GM12878 (cell line): ENCODE measurements at regions not wholly inside any gene's neighbourhood (a gene's known extent, or its start where the extent isn't known, plus 50 kb on each side); places are given as distances from the start of the nearest gene placed in this dataset.

Source experiments
- BHLHE40 ChIP-seq, 2 experiments: fragments of 450-650 bp in 1 of 2; IDR thresholded peaks; 2 replicates each; pipeline ENCODE4 v1.6.1; 2011 to 2017; ENCODE audit warnings: low read depth in 2 of 2, borderline replicate concordance in 1 of 2, improper control_type of control experiment in 1 of 2, low read length in 1 of 2, mild to moderate bottlenecking in 1 of 2
- CBFB ChIP-seq: IDR thresholded peaks from 2 replicates; pipeline ENCODE4 v1.6.1; 2016; ENCODE audit warnings: antibody characterized with exemption, low read depth
- CBX5 ChIP-seq: sonication (generic); IDR thresholded peaks from 2 replicates; pipeline ENCODE4 v1.6.1; 2016; ENCODE audit warnings: low read depth, moderate library complexity, mild to moderate bottlenecking, inconsistent platforms
- CEBPZ ChIP-seq: fragments of 150-350 bp; IDR thresholded peaks from 2 replicates; pipeline ENCODE4 v1.6.1; 2016; ENCODE audit warnings: low read depth, low read length
- E2F8 ChIP-seq: fragments of 450-650 bp; IDR thresholded peaks from 2 replicates; pipeline ENCODE4 v1.6.1; 2018; ENCODE audit warnings: mild to moderate bottlenecking, low read depth, moderate library complexity; ENCODE audit not compliant: partially characterized antibody
- IRF3 ChIP-seq: fragments of 450-650 bp; IDR thresholded peaks from 2 replicates; pipeline ENCODE4 v1.6.1; 2014; ENCODE audit warnings: mild to moderate bottlenecking
- KLF5 ChIP-seq: fragments of 450-650 bp; IDR thresholded peaks from 2 replicates; pipeline ENCODE4 v1.6.1; 2014; ENCODE audit warnings: mild to moderate bottlenecking; ENCODE audit not compliant: partially characterized antibody
- MAX ChIP-seq: IDR thresholded peaks from 2 replicates; pipeline ENCODE4 v1.6.1; 2012; ENCODE audit warnings: low read depth, low read length, improper control_type of control experiment
- MEF2B ChIP-seq: fragments of 450-650 bp; IDR thresholded peaks from 2 replicates; pipeline ENCODE4 v1.6.1; 2018; ENCODE audit warnings: mild to moderate bottlenecking, moderate library complexity; ENCODE audit not compliant: partially characterized antibody, poor library complexity, severe bottlenecking
- POLR2A ChIP-seq: IDR thresholded peaks from 2 replicates; pipeline ENCODE4 v1.6.1; 2011; ENCODE audit warnings: low read depth, mild to moderate bottlenecking, low read length

GRCh38 chr6:148274809-148275208 lies 67.8 kb upstream of the SASH1 start (continued):
- TF ChIP-seq CEBPZ (no peak), POLR2A (no peak), IRF3 (no peak), KLF5 (no peak), CBX5 (no peak), MEF2B (no peak), BHLHE40 (IDR thresholded peaks at IDR 0.05; ENCODE audit: borderline replicate concordance in 1 of 2, low read depth in 2 of 2, low read length in 1 of 2) (no peak), E2F8 (no peak), CBFB (no peak), MAX (no peak)
- TF ChIP-seq, all 136 proteins: peak for 0
